Lung (tissue), 11 donors: ENCODE measurements at regions not wholly inside any gene's neighbourhood (a gene's known extent, or its start where the extent isn't known, plus 50 kb on each side); places are given as distances from the start of the nearest gene placed in this dataset.

Source experiments
- ATAC-seq: fragments of 200-7000 bp; cut with Tn5 transposase; one replicate; pipeline ENCODE4 v1.9.1; 2020; ENCODE audit warnings: moderate number of reproducible peaks; ENCODE audit not compliant: insufficient read depth, low FRiP score
- DNase-seq, 3 donors: peaks; one replicate each; pipeline ENCODE4 v3.0.0-alpha.2; 2013 to 2017
- H3K27ac ChIP-seq, 2 donors: one replicate each; pipeline ENCODE4 v1.5.1; 2013; ENCODE audit warnings: mild to moderate bottlenecking in 2 of 2, moderate library complexity in 2 of 2, control low read depth in 1 of 2, inconsistent platforms in 1 of 2, low read depth in 1 of 2, low read length in 1 of 2
- H3K27me3 ChIP-seq, 3 donors: one replicate each; pipeline ENCODE4 v1.5.1; 2013; ENCODE audit warnings: low read length in 2 of 3; ENCODE audit not compliant: control insufficient read depth in 3 of 3, insufficient read depth in 3 of 3
- H3K36me3 ChIP-seq, 4 donors: one replicate each; pipeline ENCODE4 v1.5.1; 2013; ENCODE audit warnings: low read length in 4 of 4, mild to moderate bottlenecking in 1 of 4, moderate library complexity in 1 of 4; ENCODE audit not compliant: control insufficient read depth in 4 of 4, insufficient read depth in 4 of 4
- H3K4me1 ChIP-seq, 5 donors: one replicate each; pipeline ENCODE4 v1.5.1; 2013; ENCODE audit warnings: low read length in 5 of 5, mild to moderate bottlenecking in 2 of 5, moderate library complexity in 1 of 5; ENCODE audit not compliant: control insufficient read depth in 5 of 5, insufficient read depth in 5 of 5
- H3K4me3 ChIP-seq: one replicate; pipeline ENCODE4 v1.5.1; 2013; ENCODE audit warnings: mild to moderate bottlenecking, control low read depth, moderate library complexity
- H3K9ac ChIP-seq, 2 donors: one replicate each; pipeline ENCODE4 v1.5.1; 2013; ENCODE audit warnings: low read length in 2 of 2, control low read depth in 1 of 2; ENCODE audit not compliant: insufficient read depth in 1 of 2
- H3K9me3 ChIP-seq, 4 donors: one replicate each; pipeline ENCODE4 v1.5.1; 2013; ENCODE audit warnings: low read length in 3 of 4, mild to moderate bottlenecking in 1 of 4, moderate library complexity in 1 of 4; ENCODE audit not compliant: control insufficient read depth in 4 of 4, insufficient read depth in 3 of 4
- CTCF ChIP-seq: IDR thresholded peaks from 2 replicates; pipeline ENCODE4 v1.5.1; 2012; ENCODE audit warnings: mild to moderate bottlenecking; ENCODE audit errors: control extremely low read depth, extremely low read depth
- WGBS, 2 donors: extraction: QIAGEN DNeasy Blood & Tissue Kit; methylation state at CpG; one replicate each; pipeline ENCODE4 v1.1.7; 2013; 5-methylcytosine and 5-hydroxymethylcytosine counted together
- donor health status: control.
- donor health status: control.
- donor health status: Bipolar disorder and iron deficiency.
- donor health status: healthy.
- donor health status: DM: yes; HTN: yes; CAD: no.

DNA sequence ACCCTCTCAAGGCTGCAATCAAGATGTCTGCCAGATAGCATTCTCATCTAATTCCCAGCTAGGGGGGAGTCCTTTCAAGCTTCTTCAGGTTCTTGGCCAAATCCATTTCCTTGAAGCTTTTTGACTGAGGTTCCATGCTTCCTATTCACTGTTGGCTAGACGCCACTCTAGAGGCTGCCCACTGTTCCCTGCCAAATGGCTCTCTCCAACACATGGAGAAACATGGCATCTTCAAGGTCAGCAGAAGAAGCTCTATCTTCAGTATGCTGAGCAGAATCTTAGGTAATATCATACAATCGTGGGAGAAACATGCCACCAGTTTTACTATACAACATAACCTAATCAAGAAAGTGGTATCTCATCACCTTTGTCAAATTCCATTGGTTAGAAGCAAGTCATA, 1985.1 kb upstream of the CELF4 start:
- Histone ChIP-seq H3K27me3 (no peaks in the 10 kb centered on the region), H3K4me1 (no peaks in the 10 kb centered on the region), H3K36me3 (no peaks in the 10 kb centered on the region), H3K27ac (no peak overlapping the region), H3K4me3 (no peak overlapping the region), H3K9me3 (peaks cover 0 to 2% (median 0%) of the 10 kb centered on the region in 4 donors), H3K9ac (no peak overlapping the region)
- DNase-seq = no peak
- ATAC-seq = no peak
- 89 to 95% methylated on average over 2 of the region's 2 CpGs for WGBS, 2 donors
- no peak for TF ChIP-seq CTCF

DNA sequence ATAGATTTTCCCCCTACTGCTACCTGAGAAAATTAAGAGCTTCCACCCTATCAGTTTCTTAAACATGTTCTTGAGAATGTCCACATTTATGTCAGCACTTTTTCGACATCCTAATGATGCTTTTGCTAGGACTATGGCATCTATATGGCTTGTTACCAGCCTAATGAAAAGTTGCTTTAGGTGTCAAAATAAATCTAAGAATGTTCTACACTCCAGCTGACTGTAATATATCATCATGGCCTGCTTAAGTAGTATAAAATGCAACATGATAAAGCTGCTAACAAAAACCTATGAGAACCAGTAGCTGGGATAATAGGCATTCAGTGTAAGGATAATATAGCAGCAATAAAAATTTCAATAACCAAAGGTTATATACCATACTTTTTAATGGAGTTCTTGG, 1983.5 kb upstream of the CELF4 start:
- Histone ChIP-seq H3K4me1 (no peaks in the 10 kb centered on the region), H3K9ac (no peak overlapping the region), H3K27ac (no peak overlapping the region), H3K36me3 (no peaks in the 10 kb centered on the region), H3K9me3 (peaks cover 0 to 2% (median 0%) of the 10 kb centered on the region in 4 donors), H3K27me3 (no peaks in the 10 kb centered on the region), H3K4me3 (no peak overlapping the region)
- no peak for TF ChIP-seq CTCF
- WGBS, 2 donors = 92 to 93% methylated on average over 1 of the region's 1 CpG
- ATAC-seq (no peak), DNase-seq (no peak)

DNA sequence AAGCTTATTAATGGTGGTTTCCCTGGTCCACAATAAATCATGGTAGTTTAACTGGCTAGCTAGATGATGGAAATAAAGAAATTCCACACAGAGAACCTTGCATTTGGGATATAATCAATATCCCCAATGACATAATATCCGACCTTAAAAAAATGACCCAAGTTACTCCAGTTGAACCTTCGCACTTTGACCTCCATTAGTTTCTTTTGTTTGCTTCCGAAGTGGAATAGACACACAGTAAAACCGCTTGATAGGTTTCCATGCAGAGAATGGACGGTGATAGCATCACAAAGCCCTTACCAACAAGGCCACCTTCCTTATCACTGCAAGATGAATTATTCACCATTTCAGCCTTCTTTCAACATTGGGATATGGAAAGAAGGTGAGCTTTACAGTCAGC, 1966.1 kb upstream of the CELF4 start:
- Histone ChIP-seq H3K4me3 (no peak overlapping the region), H3K9ac (no peak overlapping the region), H3K27ac (no peak overlapping the region), H3K9me3 (peaks cover 0 to 3% (median 0%) of the 10 kb centered on the region in 4 donors), H3K27me3 (no peaks in the 10 kb centered on the region), H3K36me3 (no peaks in the 10 kb centered on the region), H3K4me1 (no peaks in the 10 kb centered on the region)
- WGBS, 2 donors = 88 to 95% methylated on average over 5 of the region's 5 CpGs
- ATAC-seq (no peak), DNase-seq (no peak)
- no peak for TF ChIP-seq CTCF

DNA sequence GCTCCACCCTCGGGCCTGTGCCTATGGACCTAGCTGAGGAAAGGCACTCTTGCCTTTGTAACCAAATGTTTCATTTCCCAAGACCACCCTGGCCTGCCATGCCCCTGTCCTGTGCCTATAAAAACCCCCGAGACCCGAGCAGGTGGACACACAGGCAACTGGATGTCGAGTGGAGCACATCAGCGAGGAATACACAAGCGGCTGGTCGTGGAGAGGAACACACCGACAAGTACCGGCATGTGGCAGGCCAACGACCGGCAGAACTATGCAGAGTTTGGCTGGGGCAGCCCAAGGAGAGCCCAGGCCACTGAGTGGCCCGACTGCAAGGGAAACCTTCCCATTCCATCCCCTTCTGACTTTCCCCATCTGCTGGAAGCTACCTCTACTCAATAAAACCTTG, 1963.8 kb upstream of the CELF4 start:
- 94 to 95% methylated on average over 12 of the region's 12 CpGs for WGBS, 2 donors
- DNase-seq = no peak
- Histone ChIP-seq H3K36me3 (no peaks in the 10 kb centered on the region), H3K27ac (no peak overlapping the region), H3K27me3 (no peaks in the 10 kb centered on the region), H3K4me3 (no peak overlapping the region), H3K9me3 (peaks cover 0 to 3% (median 0%) of the 10 kb centered on the region in 4 donors), H3K9ac (no peak overlapping the region), H3K4me1 (no peaks in the 10 kb centered on the region)
- no peak for ATAC-seq
- no peak for TF ChIP-seq CTCF
